ENCODE measurements at regions not wholly inside any gene's neighbourhood (a gene's known extent, or its start where the extent isn't known, plus 50 kb on each side); places are given as distances from the start of the nearest gene placed in this dataset.

DNA sequence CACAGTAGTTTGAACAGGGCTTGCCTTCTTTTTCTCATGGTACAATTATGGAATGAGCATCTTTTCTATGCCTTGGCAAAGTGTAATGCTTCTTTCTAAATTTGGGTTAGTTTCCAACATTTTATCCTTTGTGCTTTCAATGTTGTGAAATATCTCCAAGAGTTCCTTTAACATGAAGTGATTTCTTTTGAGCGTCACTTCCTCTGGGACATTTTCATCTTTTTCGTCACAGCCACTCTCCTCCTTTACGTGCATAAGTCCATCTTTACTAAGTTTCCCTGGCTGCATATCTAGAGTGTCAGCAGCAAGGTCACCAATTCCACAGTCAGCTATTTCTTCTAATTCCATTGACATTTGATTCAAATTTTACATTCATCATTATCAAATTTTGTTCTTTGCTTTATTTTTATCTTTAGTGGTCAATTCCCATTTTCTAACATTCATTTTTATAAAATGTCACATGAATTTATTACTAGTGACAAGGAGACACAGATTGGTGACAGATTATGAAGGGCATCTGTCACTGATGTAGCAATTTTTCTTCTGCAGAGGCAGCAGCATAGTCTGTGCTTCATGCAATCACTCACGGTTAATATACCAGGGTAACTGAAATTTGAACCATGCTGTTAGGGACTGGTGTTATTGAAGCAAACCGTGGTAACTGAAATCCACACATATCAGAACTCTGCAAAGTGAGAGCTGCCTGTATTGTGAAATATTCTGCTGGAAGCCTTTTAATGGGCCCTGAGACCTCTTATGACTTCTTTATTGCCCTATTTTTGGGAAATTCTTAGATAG is 126.5 kb upstream of the THBS1 start:
- TF ChIP-seq CTCF (IDR thresholded peaks at IDR 0.05) (no peak), POLR2A (IDR thresholded peaks at IDR 0.05) (no peak)

Data from esophagus squamous epithelium (tissue), 4 donors.